ENCODE measurements at regions not wholly inside any gene's neighbourhood (a gene's known extent, or its start where the extent isn't known, plus 50 kb on each side); places are given as distances from the start of the nearest gene placed in this dataset.
"Not testable (repeated sequence)": the region's sequence is repeated elsewhere in the genome, so short reads cannot be mapped to it uniquely, and the experiment has no call there.

DNA sequence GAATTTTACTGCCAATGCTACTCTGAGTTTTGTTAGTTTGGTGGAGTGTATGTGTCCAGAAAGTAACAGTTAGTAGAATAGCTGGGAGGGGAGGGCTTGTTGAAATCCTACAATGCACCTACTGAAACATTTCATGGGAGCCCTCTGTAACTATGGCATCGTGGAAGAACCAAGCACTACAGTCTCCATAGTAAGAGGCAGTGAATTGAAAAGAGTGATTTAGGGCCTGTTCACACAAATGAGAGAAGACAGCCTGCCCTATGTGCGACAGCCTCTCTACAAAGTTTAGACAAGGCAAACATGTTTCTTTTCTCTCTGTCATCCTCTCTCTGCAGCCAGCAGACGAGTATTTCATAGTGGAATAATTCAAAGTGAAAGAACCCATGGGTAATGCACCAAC lies 676.6 kb downstream of the BRINP1 start:
- H3K4me3 Mint-ChIP-seq (ENCODE audit: low read depth): no peak overlapping the region
- no peak for TF ChIP-seq CTCF (IDR thresholded peaks at IDR 0.05; ENCODE audit: unreplicated experiment)
- H3K27me3 Mint-ChIP-seq: no peaks in the 10 kb centered on the region
- no peaks in the 10 kb centered on the region for H3K9me3 Mint-ChIP-seq (ENCODE audit: low read depth)
- DNase-seq (ENCODE audit: low spot score, unreplicated experiment): no peak
- no peak overlapping the region for H3K27ac Mint-ChIP-seq
- no peaks in the 10 kb centered on the region for H3K36me3 Mint-ChIP-seq (ENCODE audit: insufficient read depth)
- H3K4me1 Mint-ChIP-seq (ENCODE audit: low read depth): peaks cover 8% of the 10 kb centered on the region

- Mint-ChIP-seq H3K4me1 (ENCODE audit: low read depth) (peaks cover 8% of the 10 kb centered on the region), H3K9me3 (ENCODE audit: low read depth) (no peaks in the 10 kb centered on the region), H3K27ac (no peak overlapping the region), H3K36me3 (ENCODE audit: insufficient read depth) (no peaks in the 10 kb centered on the region), H3K27me3 (no peaks in the 10 kb centered on the region), H3K4me3 (ENCODE audit: low read depth) (no peak overlapping the region)
- no peak for TF ChIP-seq CTCF (IDR thresholded peaks at IDR 0.05; ENCODE audit: unreplicated experiment)
- no peak for DNase-seq (ENCODE audit: low spot score, unreplicated experiment)
Measured at GRCh38 chr9:118693645-118694044, 675.6 kb downstream of the BRINP1 start.

DNA sequence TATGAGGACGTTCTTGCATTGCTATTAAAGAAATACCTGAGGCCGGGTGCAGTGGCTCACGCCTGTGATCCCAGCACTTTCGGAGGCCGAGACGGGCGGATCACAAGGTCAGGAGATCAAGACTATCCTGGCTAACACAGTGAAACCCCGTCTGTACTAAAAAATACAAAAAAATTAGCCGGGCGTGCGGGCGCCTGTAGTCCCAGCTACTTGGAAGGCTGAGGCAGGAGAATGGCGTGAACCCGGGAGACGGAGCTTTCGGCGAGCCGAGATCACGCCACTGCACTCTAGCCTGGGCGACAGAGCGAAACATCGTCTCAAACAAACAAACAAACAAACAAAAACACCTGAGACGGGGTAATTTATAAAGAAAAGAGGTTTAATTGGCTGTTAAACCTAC lies 674.0 kb downstream of the BRINP1 start:
- H3K36me3 Mint-ChIP-seq (ENCODE audit: insufficient read depth); H3K4me3 Mint-ChIP-seq (ENCODE audit: low read depth); H3K27ac Mint-ChIP-seq; H3K27me3 Mint-ChIP-seq; H3K9me3 Mint-ChIP-seq (ENCODE audit: low read depth); H3K4me1 Mint-ChIP-seq (ENCODE audit: low read depth); DNase-seq (ENCODE audit: low spot score, unreplicated experiment): not testable (repeated sequence)

- H3K4me1 Mint-ChIP-seq (ENCODE audit: low read depth): no peaks in the 10 kb centered on the region
- no peaks in the 10 kb centered on the region for H3K9me3 Mint-ChIP-seq (ENCODE audit: low read depth)
- no peaks in the 10 kb centered on the region for H3K36me3 Mint-ChIP-seq (ENCODE audit: insufficient read depth)
- no peak overlapping the region for H3K27ac Mint-ChIP-seq
- no peak for TF ChIP-seq CTCF (IDR thresholded peaks at IDR 0.05; ENCODE audit: unreplicated experiment)
- no peak overlapping the region for H3K4me3 Mint-ChIP-seq (ENCODE audit: low read depth)
- H3K27me3 Mint-ChIP-seq: peaks cover 3% of the 10 kb centered on the region
- no peak for DNase-seq (ENCODE audit: low spot score, unreplicated experiment)
Measured at GRCh38 chr9:118701985-118702384, 667.2 kb downstream of the BRINP1 start.

GRCh38 chr9:118711843-118712242 lies 657.4 kb downstream of the BRINP1 start:
- no peaks in the 10 kb centered on the region for H3K36me3 Mint-ChIP-seq (ENCODE audit: insufficient read depth)
- H3K4me3 Mint-ChIP-seq (ENCODE audit: low read depth): no peak overlapping the region
- TF ChIP-seq CTCF (IDR thresholded peaks at IDR 0.05; ENCODE audit: unreplicated experiment): no peak
- no peak for DNase-seq (ENCODE audit: low spot score, unreplicated experiment)
- peaks cover 2% of the 10 kb centered on the region for H3K4me1 Mint-ChIP-seq (ENCODE audit: low read depth)
- H3K27me3 Mint-ChIP-seq: peaks cover 3% of the 10 kb centered on the region
- H3K9me3 Mint-ChIP-seq (ENCODE audit: low read depth): no peaks in the 10 kb centered on the region
- H3K27ac Mint-ChIP-seq: no peak overlapping the region

- Mint-ChIP-seq H3K4me3 (ENCODE audit: low read depth) (no peak overlapping the region), H3K36me3 (ENCODE audit: insufficient read depth) (no peaks in the 10 kb centered on the region), H3K27ac (no peak overlapping the region), H3K4me1 (ENCODE audit: low read depth) (no peaks in the 10 kb centered on the region), H3K9me3 (ENCODE audit: low read depth) (peaks cover 22% of the 10 kb centered on the region), H3K27me3 (no peaks in the 10 kb centered on the region)
- no peak for DNase-seq (ENCODE audit: low spot score, unreplicated experiment)
- TF ChIP-seq CTCF (IDR thresholded peaks at IDR 0.05; ENCODE audit: unreplicated experiment): no peak
Measured at GRCh38 chr9:118721276-118721675, 648.0 kb downstream of the BRINP1 start.

All from progenitor cell of endocrine pancreas (in vitro differentiated cells).